CD1c-positive myeloid dendritic cell (primary cell): ENCODE measurements at regions not wholly inside any gene's neighbourhood (a gene's known extent, or its start where the extent isn't known, plus 50 kb on each side); places are given as distances from the start of the nearest gene placed in this dataset.
"Not testable (repeated sequence)": the region's sequence is repeated elsewhere in the genome, so short reads cannot be mapped to it uniquely, and the experiment has no call there.

Experiments used
- DNase-seq: peaks from one replicate; pipeline ENCODE4 v3.0.0-alpha.2; 2016; ENCODE audit errors: extremely low spot score

- DNase-seq = no peak
These were observed 279.5 kb downstream of the NDUFA10 start for GRCh38 chr2:239745386-239746227.

- DNase-seq = no peak
These were observed 280.3 kb downstream of the NDUFA10 start for GRCh38 chr2:239744706-239745340.

GRCh38 chr2:239743206-239743605 lies 281.9 kb downstream of the NDUFA10 start:
- DNase-seq = no peak

- DNase-seq = no peak
These were observed 282.8 kb downstream of the NDUFA10 start for GRCh38 chr2:239742377-239742776.

GRCh38 chr2:239739206-239739605 lies 285.9 kb downstream of the NDUFA10 start:
- no peak for DNase-seq

GRCh38 chr2:239738159-239738558 lies 287.0 kb downstream of the NDUFA10 start:
- DNase-seq = no peak

- no peak for DNase-seq
These were observed 288.0 kb downstream of the NDUFA10 start for GRCh38 chr2:239737144-239737463.

- DNase-seq = no peak
These were observed 288.6 kb downstream of the NDUFA10 start for GRCh38 chr2:239736358-239737143.

- no peak for DNase-seq
These were observed 289.2 kb downstream of the NDUFA10 start for GRCh38 chr2:239735829-239736357.

- no peak for DNase-seq
These were observed 289.9 kb downstream of the NDUFA10 start for GRCh38 chr2:239735131-239735828.

- no peak for DNase-seq
These were observed 290.6 kb downstream of the NDUFA10 start for GRCh38 chr2:239734436-239735005.

- no peak for DNase-seq
These were observed 292.5 kb downstream of the NDUFA10 start for GRCh38 chr2:239732666-239733010.

GRCh38 chr2:239731998-239732665 lies 293.0 kb downstream of the NDUFA10 start:
- no peak for DNase-seq

GRCh38 chr2:239731422-239731821 lies 293.7 kb downstream of the NDUFA10 start:
- DNase-seq = no peak

- no peak for DNase-seq
These were observed 294.2 kb downstream of the NDUFA10 start for GRCh38 chr2:239730897-239731296.

GRCh38 chr2:239730567-239730882 lies 294.6 kb downstream of the NDUFA10 start:
- not testable (repeated sequence) for DNase-seq

GRCh38 chr2:239729681-239730566 lies 295.2 kb downstream of the NDUFA10 start:
- DNase-seq = no peak

GRCh38 chr2:239729151-239729550 lies 296.0 kb downstream of the NDUFA10 start:
- DNase-seq = no peak

- DNase-seq = no peak
These were observed 296.4 kb downstream of the NDUFA10 start for GRCh38 chr2:239728751-239729150.
